H1 (cell line): ENCODE measurements at regions not wholly inside any gene's neighbourhood (a gene's known extent, or its start where the extent isn't known, plus 50 kb on each side); places are given as distances from the start of the nearest gene placed in this dataset.

Experiments
- CTCF ChIA-PET: fragments of 300-600 bp; sonication (Branson Sonifier 250); formaldehyde crosslinking; loops from one replicate; lab custom pipeline; 2021; ENCODE audit not compliant: partially characterized antibody; lab: Charles Lee
- POLR2A ChIA-PET: fragments of 300-600 bp; sonication (Branson Sonifier 250); formaldehyde crosslinking; loops from one replicate; lab custom pipeline; 2021; ENCODE audit warnings: inconsistent platforms; ENCODE audit not compliant: partially characterized antibody; lab: Charles Lee
- DNase-seq, 2 experiments: peaks; one replicate each; pipeline versions ENCODE4 v3.0.0 to v3.0.0-alpha.2; 2010 to 2022; ENCODE audit warnings: low spot score in 2 of 2, low read depth in 1 of 2, mixed read lengths in 1 of 2
- FAIRE-seq: peaks from 2 replicates; lab custom pipeline; 2011; peaks lifted over from hg19 to GRCh38; lab: Jason Lieb, UNC
- H2AFZ ChIP-seq: 2 replicates; pipeline ENCODE4 v1.8.1; 2012; ENCODE audit warnings: low read length, inconsistent platforms
- H2AK5ac ChIP-seq: 2 replicates; pipeline ENCODE4 v1.6.1; 2013; ENCODE audit warnings: low read depth, low read length
- H2BK120ac ChIP-seq: replicated peaks from 2 replicates; pipeline ENCODE3; 2013; ENCODE audit warnings: low read depth, low read length, inconsistent platforms
- H2BK12ac ChIP-seq: 2 replicates; pipeline ENCODE4 v1.6.1; 2013; ENCODE audit warnings: low read depth, low read length
- H2BK15ac ChIP-seq: 2 replicates; pipeline ENCODE4 v1.6.1; 2013; ENCODE audit warnings: low read length
- H2BK20ac ChIP-seq: 2 replicates; pipeline ENCODE4 v1.6.1; 2013; ENCODE audit warnings: low read length
- H2BK5ac ChIP-seq: 2 replicates; pipeline ENCODE4 v1.6.1; 2013; ENCODE audit warnings: low read depth, low read length
- H3K14ac ChIP-seq: 2 replicates; pipeline ENCODE4 v1.6.1; 2013; ENCODE audit warnings: inconsistent platforms; ENCODE audit not compliant: insufficient read length
- H3K18ac ChIP-seq: 2 replicates; pipeline ENCODE4 v1.6.1; 2013; ENCODE audit warnings: low read length; ENCODE audit errors: extremely low read depth
- H3K23ac ChIP-seq: 2 replicates; pipeline ENCODE4 v1.6.1; 2013; ENCODE audit warnings: inconsistent platforms; ENCODE audit not compliant: insufficient read length
- H3K23me2 ChIP-seq: 2 replicates; pipeline ENCODE4 v1.6.1; 2013; ENCODE audit warnings: low read depth, low read length
- H3K27ac ChIP-seq: 2 replicates; pipeline ENCODE4 v1.6.1; 2011; ENCODE audit warnings: low read depth, low read length, inconsistent platforms
- H3K27me3 ChIP-seq, 4 experiments: replicated peaks in 1 of 4; 1 replicate in 1 of 4; 2 replicates in 3 of 4; pipeline versions ENCODE4 v1.6.1 to v1.8.1; 2011 to 2013; ENCODE audit warnings: low read length in 3 of 4, mild to moderate bottlenecking in 3 of 4, inconsistent platforms in 2 of 4, mixed read lengths in 2 of 4, moderate library complexity in 1 of 4; ENCODE audit not compliant: control insufficient read depth in 3 of 4, insufficient read depth in 3 of 4; ENCODE audit errors: extremely low read depth in 1 of 4
- H3K36me3 ChIP-seq, 4 experiments: 2 replicates each; pipeline versions ENCODE4 v1.6.1 to v1.8.1; 2011 to 2013; ENCODE audit warnings: mild to moderate bottlenecking in 4 of 4, low read length in 3 of 4, moderate library complexity in 2 of 4, control low read depth in 1 of 4, inconsistent platforms in 1 of 4; ENCODE audit not compliant: insufficient read depth in 4 of 4, control insufficient read depth in 2 of 4
- H3K4ac ChIP-seq: replicated peaks from 2 replicates; pipeline ENCODE3; 2013; ENCODE audit warnings: low read length, low read depth, mixed read lengths, inconsistent platforms; ENCODE audit not compliant: insufficient read length
- H3K4me1 ChIP-seq, 4 experiments: replicated peaks in 1 of 4; 1 replicate in 1 of 4; 2 replicates in 3 of 4; pipeline versions ENCODE4 v1.6.1 to v1.8.1; 2011 to 2013; ENCODE audit warnings: low read length in 3 of 4, inconsistent platforms in 2 of 4, mixed read lengths in 1 of 4; ENCODE audit not compliant: insufficient read depth in 4 of 4, control insufficient read depth in 3 of 4
- H3K4me2 ChIP-seq, 2 experiments: 2 replicates each; pipeline versions ENCODE4 v1.6.1 to v1.8.1; 2011 to 2013; ENCODE audit warnings: low read depth in 2 of 2, low read length in 2 of 2, control low read depth in 1 of 2, inconsistent platforms in 1 of 2, mild to moderate bottlenecking in 1 of 2; ENCODE audit not compliant: insufficient read depth in 1 of 2
- H3K4me3 ChIP-seq, 4 experiments: fragments of 200-600, 300-600 bp in 1 of 4; sonication (generic), shearing (Covaris generic), sonication (Bioruptor Twin) in 1 of 4; 2 replicates each; pipeline versions ENCODE4 v1.5.1 to v1.8.1; 2011 to 2016; ENCODE audit warnings: low read length in 4 of 4, low read depth in 3 of 4, control low read depth in 2 of 4, inconsistent platforms in 2 of 4, mild to moderate bottlenecking in 2 of 4, mixed read lengths in 1 of 4, moderate library complexity in 1 of 4; ENCODE audit not compliant: insufficient read depth in 2 of 4; ENCODE audit errors: extremely low read depth in 1 of 4
- H3K56ac ChIP-seq: replicated peaks from 2 replicates; pipeline ENCODE3; 2013; ENCODE audit warnings: low read depth, mild to moderate bottlenecking, mixed read lengths, low read length, inconsistent platforms; ENCODE audit not compliant: insufficient read length
- H3K79me1 ChIP-seq: 2 replicates; pipeline ENCODE4 v1.6.1; 2013; ENCODE audit warnings: low read depth, low read length, control low read depth
- H3K79me2 ChIP-seq, 2 experiments: 2 replicates each; pipeline versions ENCODE4 v1.6.1 to v1.8.1; 2012 to 2013; ENCODE audit warnings: low read length in 2 of 2, mild to moderate bottlenecking in 2 of 2, inconsistent platforms in 1 of 2; ENCODE audit not compliant: insufficient read depth in 2 of 2, control insufficient read depth in 1 of 2
- H3K9ac ChIP-seq, 4 experiments: replicated peaks in 1 of 4; 1 replicate in 1 of 4; 2 replicates in 3 of 4; pipeline versions ENCODE4 v1.6.1 to v1.8.1; 2011 to 2013; ENCODE audit warnings: low read depth in 3 of 4, low read length in 3 of 4, control low read depth in 2 of 4, mild to moderate bottlenecking in 2 of 4, moderate library complexity in 2 of 4, inconsistent platforms in 1 of 4; ENCODE audit errors: extremely low read depth in 1 of 4
- H3K9me3 ChIP-seq, 2 experiments: 2 replicates each; pipeline versions ENCODE4 v1.6.1 to v1.8.1; 2012 to 2013; ENCODE audit warnings: mild to moderate bottlenecking in 2 of 2, moderate library complexity in 2 of 2, control low read depth in 1 of 2, inconsistent platforms in 1 of 2, low read depth in 1 of 2, low read length in 1 of 2, mixed read lengths in 1 of 2; ENCODE audit not compliant: insufficient read depth in 2 of 2
- H4K20me1 ChIP-seq, 2 experiments: replicated peaks in 1 of 2; 2 replicates each; pipeline versions ENCODE3 to v1.8.1; 2011 to 2013; ENCODE audit warnings: inconsistent platforms in 2 of 2, low read length in 2 of 2, mild to moderate bottlenecking in 1 of 2; ENCODE audit not compliant: insufficient read depth in 2 of 2, control insufficient read depth in 1 of 2
- H4K5ac ChIP-seq: 2 replicates; pipeline ENCODE4 v1.6.1; 2013; ENCODE audit warnings: low read length, low read depth, mixed read lengths, inconsistent platforms; ENCODE audit not compliant: insufficient read length
- H4K8ac ChIP-seq: 2 replicates; pipeline ENCODE4 v1.8.0; 2013; ENCODE audit warnings: mild to moderate bottlenecking, moderate library complexity, low read length, inconsistent platforms; ENCODE audit not compliant: insufficient read depth; ENCODE audit errors: extremely low read depth
- H4K91ac ChIP-seq: replicated peaks from 2 replicates; pipeline ENCODE3; 2013; ENCODE audit warnings: low read length, mixed read lengths, inconsistent platforms; ENCODE audit not compliant: insufficient read length
- ATF2 ChIP-seq: IDR thresholded peaks from 2 replicates; pipeline ENCODE4 v1.6.1; 2012; ENCODE audit warnings: low read length, inconsistent platforms
- BCL11A ChIP-seq, 2 experiments: IDR thresholded peaks; one replicate each; pipeline ENCODE4 v1.6.1; 2011; ENCODE audit warnings: low read depth in 2 of 2, low read length in 2 of 2, mild to moderate bottlenecking in 2 of 2
- CBX8 ChIP-seq: fragments of 300-800, 300-1000 bp; sonication (generic); IDR thresholded peaks from 2 replicates; pipeline ENCODE4 v1.7.1; 2016; ENCODE audit warnings: low read depth, low read length, borderline replicate concordance
- CEBPB ChIP-seq: IDR thresholded peaks from 2 replicates; pipeline ENCODE4 v1.6.1; 2012; ENCODE audit warnings: low read depth, low read length
- FOSL1 ChIP-seq: IDR thresholded peaks from 2 replicates; pipeline ENCODE4 v1.6.1; 2011; ENCODE audit warnings: mild to moderate bottlenecking, low read depth, low read length, moderate library complexity; ENCODE audit not compliant: insufficient read depth
- HDAC6 ChIP-seq: IDR thresholded peaks from one replicate; pipeline ENCODE4 v1.7.1; 2012; ENCODE audit warnings: low read depth, mild to moderate bottlenecking, inconsistent platforms, low read length, moderate library complexity
- NANOG ChIP-seq: IDR thresholded peaks from 2 replicates; pipeline ENCODE4 v1.6.1; 2011; ENCODE audit warnings: low read length, low read depth, mild to moderate bottlenecking, inconsistent platforms; ENCODE audit not compliant: insufficient read depth, poor library complexity, severe bottlenecking
- SP4 ChIP-seq: IDR thresholded peaks from 2 replicates; pipeline ENCODE4 v1.6.1; 2012; ENCODE audit warnings: low read length, inconsistent platforms
- TEAD4 ChIP-seq: IDR thresholded peaks from 2 replicates; pipeline ENCODE4 v1.6.1; 2012; ENCODE audit warnings: low read depth, low read length, inconsistent platforms, mixed read lengths
- WGBS, 2 experiments: shearing (Covaris generic) in 1 of 2; methylation state at CpG; one replicate each; pipeline versions ENCODE4 v1.1.6 to v1.1.7; 2013 to 2015; ENCODE audit warnings: low lambda C conversion rate in 2 of 2, mixed read lengths in 2 of 2, inconsistent platforms in 1 of 2, low coverage in 1 of 2, missing lambda C conversion rate in 1 of 2; ENCODE audit not compliant: insufficient replicate concordance in 2 of 2, insufficient coverage in 1 of 2, insufficient read length in 1 of 2; ENCODE audit errors: extremely low coverage in 1 of 2, missing lambda C conversion rate in 1 of 2; 5-methylcytosine and 5-hydroxymethylcytosine counted together

DNA sequence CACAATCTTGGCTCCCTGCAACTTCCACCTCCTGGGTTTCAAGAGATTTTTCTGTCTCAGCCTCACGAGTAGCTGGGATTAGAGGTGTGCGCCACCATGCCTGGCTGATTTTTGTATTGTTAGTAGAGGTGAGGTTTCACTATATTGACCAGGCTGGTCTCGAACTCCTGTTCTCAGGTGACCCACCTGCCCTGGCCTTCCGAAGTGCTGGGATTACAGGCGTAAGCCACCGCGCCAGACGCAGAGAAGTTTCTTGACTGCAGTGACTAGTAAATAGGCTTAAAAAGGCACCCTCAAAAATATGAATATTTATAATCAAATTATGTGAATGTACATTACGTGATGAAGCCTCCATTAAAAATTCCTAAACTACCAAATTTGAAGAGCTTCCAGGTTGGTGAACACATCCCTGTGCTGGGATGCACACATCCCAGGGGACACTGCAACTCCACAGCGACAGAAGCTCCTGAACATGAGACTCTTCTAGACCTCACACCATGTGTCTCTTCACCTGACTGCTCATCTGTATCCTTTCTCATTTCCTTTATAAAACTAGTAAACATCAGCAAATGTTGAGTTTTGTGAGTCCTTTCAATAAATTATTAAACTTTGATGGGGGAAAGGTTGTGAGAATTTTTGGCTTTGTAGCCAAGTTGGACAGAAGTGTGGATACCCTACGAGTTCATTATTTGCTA lies 203.3 kb upstream of the SPOPL start:
- no peak for FAIRE-seq
- no peak overlapping the region for H3K18ac ChIP-seq
- no peak for DNase-seq
- no peaks in the 10 kb centered on the region for H3K36me3 ChIP-seq
- H2AK5ac ChIP-seq: no peak overlapping the region
- no peak overlapping the region for H2AFZ ChIP-seq
- H3K4me2 ChIP-seq: no peak overlapping the region
- no peaks in the 10 kb centered on the region for H3K79me1 ChIP-seq
- no peak overlapping the region for H3K9ac ChIP-seq
- H3K9me3 ChIP-seq: no peaks in the 10 kb centered on the region
- H3K4ac ChIP-seq: no peak overlapping the region
- H4K5ac ChIP-seq: no peak overlapping the region
- H3K23me2 ChIP-seq: no peaks in the 10 kb centered on the region
- no peak overlapping the region for H3K4me3 ChIP-seq
- ChIA-PET CTCF (interaction anchor here (0.7 to 1.3 kb wide), 2 partner anchors 16 to 19 kb away, joined by 3 read pairs; no protein-coding TSS in a partner anchor), POLR2A (no interaction called here)
- no peak overlapping the region for H2BK15ac ChIP-seq
- no peak overlapping the region for H3K14ac ChIP-seq
- no peaks in the 10 kb centered on the region for H4K20me1 ChIP-seq
- no peak overlapping the region for H2BK20ac ChIP-seq
- no peak overlapping the region for H3K56ac ChIP-seq
- no peak overlapping the region for H4K91ac ChIP-seq
- TF ChIP-seq CEBPB (no peak), HDAC6 (no peak), CBX8 (no peak), BCL11A (IDR thresholded peaks at IDR 0.05; ENCODE audit: low read depth in 2 of 2, low read length in 2 of 2) (no peak), FOSL1 (no peak), TEAD4 (no peak), NANOG (no peak), ATF2 (no peak), SP4 (no peak)
- no peak overlapping the region for H2BK5ac ChIP-seq
- no peaks in the 10 kb centered on the region for H3K27me3 ChIP-seq
- H2BK120ac ChIP-seq: no peak overlapping the region
- H3K27ac ChIP-seq: no peak overlapping the region
- WGBS, 2 experiments: 94% methylated on average over 11 of the region's 11 CpGs; no CpG with 5 or more reads in 1 of the 2 experiments
- H2BK12ac ChIP-seq: no peak overlapping the region
- no peak overlapping the region for H4K8ac ChIP-seq
- H3K23ac ChIP-seq: no peak overlapping the region
- H3K4me1 ChIP-seq: no peaks in the 10 kb centered on the region
- H3K79me2 ChIP-seq: no peaks in the 10 kb centered on the region
